Ascending aorta (tissue), 2 donors: ENCODE measurements at regions not wholly inside any gene's neighbourhood (a gene's known extent, or its start where the extent isn't known, plus 50 kb on each side); places are given as distances from the start of the nearest gene placed in this dataset.

ENCODE experiments used
- DNase-seq, 2 donors: peaks; one replicate each; pipeline ENCODE4 v3.0.0-alpha.2; 2019; ENCODE audit warnings: low spot score in 2 of 2
- H3K27ac ChIP-seq, 2 donors: fragments of 200-600 bp; sonication (generic); one replicate each; pipeline ENCODE4 v1.5.1; 2016 to 2017; ENCODE audit warnings: mild to moderate bottlenecking in 1 of 2
- H3K27me3 ChIP-seq: fragments of 200-600 bp; sonication (generic); one replicate; pipeline ENCODE4 v1.5.1; 2017
- H3K36me3 ChIP-seq, 2 donors: fragments of 200-600 bp; sonication (generic); one replicate each; pipeline ENCODE4 v1.5.1; 2016
- H3K4me1 ChIP-seq, 2 donors: fragments of 200-600 bp; sonication (generic); one replicate each; pipeline ENCODE4 v1.5.1; 2016 to 2017; ENCODE audit warnings: mild to moderate bottlenecking in 1 of 2
- H3K4me3 ChIP-seq, 2 donors: fragments of 200-600 bp; sonication (generic); one replicate each; pipeline ENCODE4 v1.5.1; 2016 to 2017; ENCODE audit warnings: mild to moderate bottlenecking in 1 of 2
- H3K9me3 ChIP-seq, 2 donors: fragments of 200-600 bp; sonication (generic); one replicate each; pipeline ENCODE4 v1.5.1; 2016
- intact Hi-C: fragments of 100-400 bp; cut with DNase I; formaldehyde crosslinking; loops from one replicate; pipeline ENCODE4 v1.15.1; 2023
- TF ChIP-seq, protein P1 (sequence below), 3 experiments: fragments of 200-600 bp in 2 of 3; fragments of 450-650 bp in 1 of 3; sonication (generic) in 2 of 3; IDR thresholded peaks; one replicate each; pipeline ENCODE4 v1.5.1; 2016 to 2019; ENCODE audit warnings: antibody characterized with exemption in 3 of 3, mild to moderate bottlenecking in 1 of 3, moderate library complexity in 1 of 3

DNA sequence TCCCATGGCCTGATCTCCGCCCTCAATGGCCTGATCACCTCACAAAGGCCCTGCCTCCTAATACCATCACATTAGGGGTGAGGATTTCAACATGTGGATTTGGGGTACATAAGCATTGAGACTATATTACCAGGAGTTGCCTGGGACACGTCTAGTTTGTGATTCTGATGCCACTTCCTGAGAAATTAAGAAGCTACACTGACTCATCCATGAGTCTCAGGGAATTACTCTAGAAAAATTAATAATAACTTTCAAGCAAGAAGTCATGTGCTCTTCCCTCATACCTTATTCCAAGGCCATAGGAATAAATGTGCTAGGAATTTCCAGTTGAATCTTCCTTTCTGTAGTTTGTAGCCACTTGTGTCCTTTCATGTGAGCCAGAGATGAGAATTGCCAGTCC is 519.3 kb upstream of the MKI67 start:
- TF ChIP-seq, protein P1, sequence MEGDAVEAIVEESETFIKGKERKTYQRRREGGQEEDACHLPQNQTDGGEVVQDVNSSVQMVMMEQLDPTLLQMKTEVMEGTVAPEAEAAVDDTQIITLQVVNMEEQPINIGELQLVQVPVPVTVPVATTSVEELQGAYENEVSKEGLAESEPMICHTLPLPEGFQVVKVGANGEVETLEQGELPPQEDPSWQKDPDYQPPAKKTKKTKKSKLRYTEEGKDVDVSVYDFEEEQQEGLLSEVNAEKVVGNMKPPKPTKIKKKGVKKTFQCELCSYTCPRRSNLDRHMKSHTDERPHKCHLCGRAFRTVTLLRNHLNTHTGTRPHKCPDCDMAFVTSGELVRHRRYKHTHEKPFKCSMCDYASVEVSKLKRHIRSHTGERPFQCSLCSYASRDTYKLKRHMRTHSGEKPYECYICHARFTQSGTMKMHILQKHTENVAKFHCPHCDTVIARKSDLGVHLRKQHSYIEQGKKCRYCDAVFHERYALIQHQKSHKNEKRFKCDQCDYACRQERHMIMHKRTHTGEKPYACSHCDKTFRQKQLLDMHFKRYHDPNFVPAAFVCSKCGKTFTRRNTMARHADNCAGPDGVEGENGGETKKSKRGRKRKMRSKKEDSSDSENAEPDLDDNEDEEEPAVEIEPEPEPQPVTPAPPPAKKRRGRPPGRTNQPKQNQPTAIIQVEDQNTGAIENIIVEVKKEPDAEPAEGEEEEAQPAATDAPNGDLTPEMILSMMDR (IDR thresholded peaks at IDR 0.05), result no peak
- intact Hi-C loops, result no loop called here
- Histone ChIP-seq H3K27ac (no peak overlapping the region), H3K27me3 (no peaks in the 10 kb centered on the region), H3K4me1 (no peaks in the 10 kb centered on the region), H3K4me3 (no peak overlapping the region), H3K36me3 (no peaks in the 10 kb centered on the region), H3K9me3 (no peaks in the 10 kb centered on the region)
- DNase-seq, result no peak

DNA sequence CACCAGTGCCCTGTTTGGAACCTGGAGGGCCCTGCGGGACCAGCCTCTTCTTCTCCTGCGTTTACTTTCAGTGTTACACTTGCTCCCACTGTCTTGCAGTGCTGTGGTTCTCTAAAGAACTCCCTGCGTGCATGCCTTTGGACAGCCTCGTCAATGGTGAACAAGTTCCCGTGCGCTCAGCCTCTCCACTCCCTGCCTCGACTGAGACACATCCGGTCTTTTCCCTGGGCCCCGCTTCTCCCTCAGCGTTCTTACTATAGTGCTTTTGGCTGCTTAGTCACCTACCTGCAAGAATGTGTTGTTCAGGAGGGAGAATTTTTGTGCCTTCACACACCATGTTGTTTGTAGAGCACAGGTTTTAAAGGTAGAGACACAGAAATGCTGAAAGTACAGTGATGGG is 520.7 kb upstream of the MKI67 start:
- H3K4me1 ChIP-seq, result no peaks in the 10 kb centered on the region
- intact Hi-C loops, result no loop called here
- TF ChIP-seq, protein P1 (IDR thresholded peaks at IDR 0.05), result no peak
- H3K4me3 ChIP-seq, result no peak overlapping the region
- no peaks in the 10 kb centered on the region for H3K27me3 ChIP-seq
- no peak overlapping the region for H3K27ac ChIP-seq
- DNase-seq, result no peak
- H3K9me3 ChIP-seq, result no peaks in the 10 kb centered on the region
- no peaks in the 10 kb centered on the region for H3K36me3 ChIP-seq

DNA sequence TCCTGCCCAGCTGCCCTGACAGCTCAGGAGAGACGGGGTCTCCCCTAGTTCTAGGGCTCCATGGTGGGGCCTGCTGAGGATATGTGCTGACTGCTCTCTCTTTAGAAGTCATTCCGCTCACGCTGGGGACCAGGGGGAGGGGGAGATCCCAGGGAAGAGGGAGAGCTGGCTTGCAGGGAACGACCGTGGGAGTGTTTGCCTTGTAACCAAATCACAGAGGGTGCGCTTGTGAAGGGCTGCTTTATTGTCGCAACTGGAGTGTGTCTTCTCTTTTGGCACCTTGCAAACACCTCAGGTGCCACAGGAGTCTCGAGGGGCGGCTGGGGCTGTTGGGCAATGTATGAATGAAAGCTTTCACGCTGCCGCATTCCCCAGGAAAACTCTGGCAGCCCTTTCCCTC is 531.3 kb upstream of the MKI67 start:
- Histone ChIP-seq H3K9me3 (no peaks in the 10 kb centered on the region), H3K27ac (no peak overlapping the region), H3K4me1 (no peaks in the 10 kb centered on the region), H3K4me3 (no peak overlapping the region), H3K36me3 (no peaks in the 10 kb centered on the region), H3K27me3 (no peaks in the 10 kb centered on the region)
- DNase-seq, result no peak
- TF ChIP-seq, protein P1 (IDR thresholded peaks at IDR 0.05), result no peak
- intact Hi-C loops, result no loop called here

DNA sequence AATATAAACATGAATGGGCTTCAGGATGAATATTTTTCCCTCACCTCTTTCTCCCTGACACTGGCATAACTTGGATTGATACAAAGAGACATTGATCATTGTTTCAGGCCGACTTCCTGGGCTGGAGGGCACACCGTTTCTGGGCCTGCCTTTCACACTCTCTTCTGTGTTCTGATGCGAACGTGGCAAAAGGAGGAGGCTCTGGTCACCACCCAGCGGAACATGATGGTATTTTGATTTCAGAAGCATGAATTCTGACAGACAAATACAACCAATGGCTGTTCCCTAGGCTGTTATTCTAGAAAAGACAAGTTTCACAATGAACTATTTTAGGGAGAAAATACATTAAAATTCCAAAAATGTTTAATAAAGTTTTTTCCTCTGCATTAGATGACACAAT is 534.5 kb upstream of the MKI67 start:
- no peak for DNase-seq
- Histone ChIP-seq H3K4me3 (no peak overlapping the region), H3K27me3 (no peaks in the 10 kb centered on the region), H3K9me3 (no peaks in the 10 kb centered on the region), H3K36me3 (no peaks in the 10 kb centered on the region), H3K27ac (no peak overlapping the region), H3K4me1 (no peaks in the 10 kb centered on the region)
- TF ChIP-seq, protein P1 (IDR thresholded peaks at IDR 0.05), result no peak
- intact Hi-C loops, result no loop called here

DNA sequence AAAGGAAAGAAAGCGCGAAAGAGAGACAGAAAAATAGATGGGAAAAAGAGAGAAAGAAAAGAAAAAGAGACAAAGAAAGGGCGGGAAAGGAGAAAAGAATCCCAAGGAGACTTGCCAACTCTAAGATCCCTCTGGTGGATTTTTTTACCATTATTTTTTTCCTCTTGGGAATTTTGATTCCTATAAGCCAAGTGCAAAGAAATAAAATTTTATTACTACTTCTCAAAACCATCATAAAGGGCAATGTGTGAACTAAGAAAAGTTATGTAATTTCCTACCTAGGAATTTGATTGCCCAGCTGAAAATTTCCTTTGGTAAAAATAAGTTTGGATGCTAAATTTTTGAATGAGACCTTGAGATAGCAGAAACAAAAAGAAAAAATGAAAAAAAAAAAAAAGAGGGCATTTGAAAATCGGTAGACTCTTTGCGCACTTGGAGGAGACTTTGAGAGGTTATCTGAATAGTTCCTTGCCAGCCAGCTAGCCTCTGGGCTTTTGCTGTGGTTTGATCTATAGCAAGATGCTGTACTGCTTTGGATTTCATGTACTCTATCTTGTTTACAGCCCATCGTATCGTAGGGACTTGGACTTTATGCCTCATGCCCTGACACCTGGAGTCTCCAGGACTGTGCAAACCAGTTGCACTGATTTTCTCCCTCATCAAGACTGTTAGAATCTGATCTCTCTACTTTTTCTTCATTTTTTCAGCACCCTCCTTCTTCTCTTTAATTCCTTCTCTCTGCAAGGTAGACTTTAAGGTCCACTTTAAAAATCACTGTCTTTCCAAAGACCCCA is 535.4 kb upstream of the MKI67 start:
- Histone ChIP-seq H3K27me3 (no peaks in the 10 kb centered on the region), H3K9me3 (no peaks in the 10 kb centered on the region), H3K36me3 (no peaks in the 10 kb centered on the region), H3K4me1 (no peaks in the 10 kb centered on the region), H3K27ac (no peak overlapping the region), H3K4me3 (no peak overlapping the region)
- intact Hi-C loops, result no loop called here
- DNase-seq, result no peak
- TF ChIP-seq, protein P1 (IDR thresholded peaks at IDR 0.05), result no peak

DNA sequence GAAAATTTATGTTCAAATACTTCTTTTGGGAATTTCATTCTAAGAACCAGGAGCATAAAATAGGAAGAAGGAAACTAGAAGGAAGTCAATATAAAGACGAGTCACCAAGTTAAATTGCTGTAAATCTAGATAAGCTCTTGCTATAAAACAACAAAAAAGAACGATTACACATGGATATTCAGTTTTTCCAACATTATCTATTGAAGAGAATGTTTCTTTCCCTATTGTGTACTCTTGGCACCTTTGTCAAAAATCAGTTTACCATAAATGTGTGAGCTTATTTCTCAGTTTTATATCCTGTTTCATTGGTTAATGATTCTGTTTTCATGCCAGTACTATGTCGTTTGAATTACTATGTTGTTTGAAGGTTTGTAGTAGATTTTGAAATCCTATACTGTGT is 536.3 kb upstream of the MKI67 start:
- Histone ChIP-seq H3K9me3 (no peaks in the 10 kb centered on the region), H3K4me1 (no peaks in the 10 kb centered on the region), H3K4me3 (no peak overlapping the region), H3K27ac (no peak overlapping the region), H3K27me3 (no peaks in the 10 kb centered on the region), H3K36me3 (no peaks in the 10 kb centered on the region)
- no peak for DNase-seq
- intact Hi-C loops, result no loop called here
- TF ChIP-seq, protein P1 (IDR thresholded peaks at IDR 0.05), result no peak
